HepG2 (cell line): ENCODE measurements at regions not wholly inside any gene's neighbourhood (a gene's known extent, or its start where the extent isn't known, plus 50 kb on each side); places are given as distances from the start of the nearest gene placed in this dataset.

ENCODE experiments used
- ATAC-seq: fragments of 200-7000 bp; cut with Tn5 transposase; 3 replicates; pipeline ENCODE4 v1.9.1; 2020; ENCODE audit warnings: mild to moderate bottlenecking, moderate library complexity
- BruUV-seq: library from RNA; stranded (reverse); fragments of 400-500 nt; replicated peaks from 2 replicates; lab custom pipeline; 2021; lab: Mats Ljungman, UMichigan
- CTCF ChIA-PET: fragments of 300-600 bp; formaldehyde crosslinking; extraction: SDS; loops from one replicate; lab custom pipeline; 2021; ENCODE audit warnings: low total read pairs, inconsistent platforms, low intra/inter-chr PET ratio; lab: Yijun Ruan, JAX
- POLR2A ChIA-PET: fragments of 350-600 bp; sonication (Branson Sonifier 250); formaldehyde crosslinking; loops from one replicate; lab custom pipeline; 2020; ENCODE audit warnings: antibody characterized with exemption, inconsistent platforms; lab: Yijun Ruan, JAX
- DNase-seq: peaks from one replicate; pipeline ENCODE4 v3.0.0-alpha.2; 2015; ENCODE audit warnings: low spot score
- FAIRE-seq: peaks from 3 replicates; lab custom pipeline; 2011; peaks lifted over from hg19 to GRCh38; lab: Jason Lieb, UNC
- H2AFZ ChIP-seq: one replicate; pipeline ENCODE4 v1.6.1; 2011; ENCODE audit warnings: low read length, inconsistent platforms
- H3K27ac ChIP-seq: fragments of 300-600 bp; 3 replicates; pipeline ENCODE4 v1.8.0; 2011; ENCODE audit warnings: mixed run types, mild to moderate bottlenecking, mixed read lengths, low read length, inconsistent platforms; ENCODE audit not compliant: insufficient read depth; ENCODE audit errors: extremely low read length
- H3K27me3 ChIP-seq, 2 experiments: fragments of 200-600 bp in 1 of 2; 2 replicates in 1 of 2; 3 replicates in 1 of 2; pipeline versions ENCODE4 v1.6.0 to v1.8.0; 2011; ENCODE audit warnings: low read length in 2 of 2, mild to moderate bottlenecking in 2 of 2, moderate library complexity in 2 of 2, inconsistent platforms in 1 of 2; ENCODE audit not compliant: insufficient read depth in 2 of 2, control insufficient read depth in 1 of 2
- H3K36me3 ChIP-seq, 2 experiments: fragments of 200-600 bp in 1 of 2; replicated peaks in 1 of 2; 2 replicates in 1 of 2; 3 replicates in 1 of 2; pipeline versions ENCODE4 v1.5.1 to v1.8.0; 2011; ENCODE audit warnings: low read length in 2 of 2, inconsistent platforms in 1 of 2; ENCODE audit not compliant: insufficient read depth in 2 of 2, control insufficient read depth in 1 of 2
- H3K4me1 ChIP-seq: 2 replicates; pipeline ENCODE4 v1.5.1; 2012; ENCODE audit warnings: low read length, inconsistent platforms; ENCODE audit not compliant: insufficient read depth
- H3K4me2 ChIP-seq: 2 replicates; pipeline ENCODE4 v1.6.0; 2011; ENCODE audit warnings: low read depth, low read length, inconsistent platforms
- H3K4me3 ChIP-seq, 3 experiments: fragments of 200-600 bp in 1 of 3; sonication (generic), shearing (Covaris generic) in 1 of 3; replicated peaks in 1 of 3; 2 replicates each; pipeline ENCODE4 v1.5.1; 2011 to 2016; ENCODE audit warnings: low read length in 3 of 3, inconsistent platforms in 2 of 3, low read depth in 2 of 3, mild to moderate bottlenecking in 2 of 3, control low read depth in 1 of 3, mixed read lengths in 1 of 3; ENCODE audit not compliant: insufficient read depth in 1 of 3
- H3K79me2 ChIP-seq: one replicate; pipeline ENCODE4 v1.6.1; 2011; ENCODE audit warnings: low read length, inconsistent platforms; ENCODE audit not compliant: insufficient read depth
- H3K9ac ChIP-seq: 2 replicates; pipeline ENCODE4 v1.6.0; 2011; ENCODE audit warnings: mild to moderate bottlenecking, low read depth, low read length, inconsistent platforms; ENCODE audit not compliant: insufficient read depth
- H3K9me3 ChIP-seq: 2 replicates; pipeline ENCODE4 v1.5.1; 2012; ENCODE audit warnings: mild to moderate bottlenecking, low read length
- H4K20me1 ChIP-seq: 2 replicates; pipeline ENCODE4 v1.6.0; 2011; ENCODE audit warnings: inconsistent platforms, mild to moderate bottlenecking, low read length, moderate library complexity; ENCODE audit not compliant: insufficient read depth
- EHMT2 ChIP-seq: fragments of 200-600 bp; sonication (generic); IDR thresholded peaks from 2 replicates; pipeline ENCODE4 v1.7.0; 2017; ENCODE audit warnings: antibody characterized with exemption, low read depth, low read length, borderline replicate concordance
- ELF3 ChIP-seq: IDR thresholded peaks from 2 replicates; pipeline ENCODE4 v1.6.1; 2016; ENCODE audit warnings: missing genetic modification reagents, missing compliant biosample characterization
- PHF20 ChIP-seq: sonication (generic); formaldehyde crosslinking; IDR thresholded peaks from 2 replicates; pipeline ENCODE4 v1.5.0; 2020; ENCODE audit warnings: mild to moderate bottlenecking, missing genetic modification reagents
- YEATS2 ChIP-seq: sonication (generic); formaldehyde crosslinking; IDR thresholded peaks from 2 replicates; pipeline ENCODE4 v1.4.0; 2020; ENCODE audit warnings: missing genetic modification reagents, borderline replicate concordance
- ZNF703 ChIP-seq: sonication (generic); formaldehyde crosslinking; IDR thresholded peaks from 2 replicates; pipeline ENCODE4 v1.5.1; 2020; ENCODE audit warnings: missing genetic modification reagents, mild to moderate bottlenecking, moderate library complexity, borderline replicate concordance
- WGBS: methylation state at CpG from one replicate; pipeline ENCODE4 v1.1.6; 2017; ENCODE audit warnings: low lambda C conversion rate; 5-methylcytosine and 5-hydroxymethylcytosine counted together
- in situ Hi-C: cut with HindIII; loops from 2 replicates; pipeline ENCODE4 v1.10.0; 2017; ENCODE audit warnings: low pct_unique_long_range_greater_than_20kb; ENCODE audit not compliant: extremely low pct_ligation_motif_present
- intact Hi-C: fragments of 100-400 bp; cut with micrococcal nuclease; formaldehyde crosslinking; loops from one replicate; pipeline ENCODE4 v1.10.0; 2022; ENCODE audit not compliant: unreplicated experiment
- TF ChIP-seq, protein P1 (sequence below): fragments of 450-650 bp; IDR thresholded peaks from 2 replicates; pipeline ENCODE4 v1.6.1; 2016
- TF ChIP-seq, protein P2 (sequence below): sonication (generic); formaldehyde crosslinking; IDR thresholded peaks from 2 replicates; pipeline ENCODE4 v1.4.0; 2020; ENCODE audit warnings: missing genetic modification reagents, borderline replicate concordance

DNA sequence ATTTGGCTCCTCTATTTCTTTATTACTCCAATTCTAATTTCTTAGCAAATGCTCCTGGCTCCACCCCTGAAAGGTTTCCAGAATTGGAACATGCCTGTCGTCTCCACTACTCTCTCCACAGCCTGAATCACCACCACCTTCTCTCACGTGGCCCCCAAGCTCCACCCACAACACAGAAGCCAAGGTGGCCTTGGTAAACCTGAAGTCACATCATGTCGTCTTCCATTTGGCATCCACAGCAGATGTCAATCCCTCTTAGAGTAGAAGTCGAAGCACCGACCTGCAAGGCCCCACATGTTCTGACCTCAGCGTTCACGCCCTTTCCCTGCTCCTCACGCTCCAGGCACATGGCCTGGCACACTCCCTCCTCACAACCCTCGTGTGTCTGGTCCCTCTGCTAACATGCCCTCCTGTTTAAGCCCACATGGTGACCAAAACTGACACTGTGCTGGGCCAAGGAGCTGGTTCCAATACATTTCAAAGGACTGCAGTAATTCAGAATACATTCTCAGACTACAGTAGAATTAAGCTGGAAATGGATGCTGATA, 56.3 kb upstream of the GPC1 start:
- H3K79me2 ChIP-seq = no peaks in the 10 kb centered on the region
- TF ChIP-seq, protein P1, sequence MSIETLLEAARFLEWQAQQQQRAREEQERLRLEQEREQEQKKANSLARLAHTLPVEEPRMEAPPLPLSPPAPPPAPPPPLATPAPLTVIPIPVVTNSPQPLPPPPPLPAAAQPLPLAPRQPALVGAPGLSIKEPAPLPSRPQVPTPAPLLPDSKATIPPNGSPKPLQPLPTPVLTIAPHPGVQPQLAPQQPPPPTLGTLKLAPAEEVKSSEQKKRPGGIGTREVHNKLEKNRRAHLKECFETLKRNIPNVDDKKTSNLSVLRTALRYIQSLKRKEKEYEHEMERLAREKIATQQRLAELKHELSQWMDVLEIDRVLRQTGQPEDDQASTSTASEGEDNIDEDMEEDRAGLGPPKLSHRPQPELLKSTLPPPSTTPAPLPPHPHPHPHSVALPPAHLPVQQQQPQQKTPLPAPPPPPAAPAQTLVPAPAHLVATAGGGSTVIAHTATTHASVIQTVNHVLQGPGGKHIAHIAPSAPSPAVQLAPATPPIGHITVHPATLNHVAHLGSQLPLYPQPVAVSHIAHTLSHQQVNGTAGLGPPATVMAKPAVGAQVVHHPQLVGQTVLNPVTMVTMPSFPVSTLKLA = peak; percentile 92
- TF ChIP-seq ZNF703 (CRISPR knock-in tag) (no peak), EHMT2 (no peak), PHF20 (no peak), YEATS2 (CRISPR knock-in tag) (no peak), ELF3 (CRISPR knock-in tag) (no peak)
- TF ChIP-seq, protein P2, sequence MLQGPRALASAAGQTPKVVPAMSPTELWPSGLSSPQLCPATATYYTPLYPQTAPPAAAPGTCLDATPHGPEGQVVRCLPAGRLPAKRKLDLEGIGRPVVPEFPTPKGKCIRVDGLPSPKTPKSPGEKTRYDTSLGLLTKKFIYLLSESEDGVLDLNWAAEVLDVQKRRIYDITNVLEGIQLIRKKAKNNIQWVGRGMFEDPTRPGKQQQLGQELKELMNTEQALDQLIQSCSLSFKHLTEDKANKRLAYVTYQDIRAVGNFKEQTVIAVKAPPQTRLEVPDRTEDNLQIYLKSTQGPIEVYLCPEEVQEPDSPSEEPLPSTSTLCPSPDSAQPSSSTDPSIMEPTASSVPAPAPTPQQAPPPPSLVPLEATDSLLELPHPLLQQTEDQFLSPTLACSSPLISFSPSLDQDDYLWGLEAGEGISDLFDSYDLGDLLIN (CRISPR knock-in tag) = no peak
- TF ChIP-seq, all 625 proteins: peak for 1
- ChIA-PET CTCF (no interaction called here), POLR2A (no interaction called here)
- ATAC-seq (no peak), FAIRE-seq (no peak), DNase-seq (no peak)
- H2AFZ ChIP-seq = no peak overlapping the region
- no peaks in the 10 kb centered on the region for H3K4me1 ChIP-seq
- no peak overlapping the region for H3K4me2 ChIP-seq
- in situ Hi-C loops (no loop called here), intact Hi-C loops (no loop called here)
- no peaks in the 10 kb centered on the region for H3K9me3 ChIP-seq
- 24% methylated on average over 9 of the region's 9 CpGs for WGBS
- H4K20me1 ChIP-seq = no peaks in the 10 kb centered on the region; the same call in 1 of the 2 replicates
- H3K9ac ChIP-seq = no peak overlapping the region
- peaks cover 12 to 70% of the 10 kb centered on the region in 2 experiments for H3K27me3 ChIP-seq
- H3K4me3 ChIP-seq = no peak overlapping the region
- H3K27ac ChIP-seq = no peak overlapping the region
- no TSS peak for BruUV-seq
- no peaks in the 10 kb centered on the region for H3K36me3 ChIP-seq
